H1 (cell line): ENCODE measurements at regions not wholly inside any gene's neighbourhood (a gene's known extent, or its start where the extent isn't known, plus 50 kb on each side); places are given as distances from the start of the nearest gene placed in this dataset.

Experiments
- GABPA ChIP-seq: IDR thresholded peaks from 2 replicates; pipeline ENCODE4 v1.6.1; 2011; ENCODE audit warnings: mild to moderate bottlenecking, low read length, moderate library complexity, borderline replicate concordance; ENCODE audit not compliant: insufficient read depth

- no peak for TF ChIP-seq GABPA
Measured at GRCh38 chr4:149910604-149911350, 95.1 kb upstream of the IQCM start (continued).
